Nephron (organoid): ENCODE measurements at regions not wholly inside any gene's neighbourhood (a gene's known extent, or its start where the extent isn't known, plus 50 kb on each side); places are given as distances from the start of the nearest gene placed in this dataset.

Experiments
- H3K27ac Mint-ChIP-seq, 3 experiments: 2 replicates each; pipeline ENCODE4 v1.8.0; 2020; ENCODE audit warnings: mixed read lengths in 3 of 3, mild to moderate bottlenecking in 2 of 3, moderate library complexity in 1 of 3
- H3K27me3 Mint-ChIP-seq: 2 replicates; pipeline ENCODE4 v1.8.0; 2021; ENCODE audit warnings: low read depth, mild to moderate bottlenecking, moderate library complexity, mixed read lengths
- H3K36me3 Mint-ChIP-seq: 2 replicates; pipeline ENCODE4 v1.8.0; 2020; ENCODE audit warnings: low read depth, mixed read lengths
- H3K4me1 Mint-ChIP-seq: 2 replicates; pipeline ENCODE4 v1.8.0; 2020; ENCODE audit warnings: mixed read lengths
- H3K4me3 Mint-ChIP-seq, 3 experiments: 2 replicates each; pipeline ENCODE4 v1.8.0; 2020; ENCODE audit warnings: mild to moderate bottlenecking in 3 of 3, mixed read lengths in 3 of 3, moderate library complexity in 2 of 3
- H3K9me3 Mint-ChIP-seq: 2 replicates; pipeline ENCODE4 v1.8.0; 2020; ENCODE audit warnings: mixed read lengths
- TF ChIP-seq, protein P1 (sequence below), 3 experiments: fragments of 200-600 bp; sonication (generic); IDR thresholded peaks; one replicate each; pipeline ENCODE4 v1.5.0; 2021; ENCODE audit warnings: antibody characterized with exemption in 3 of 3; ENCODE audit not compliant: unreplicated experiment in 3 of 3

GRCh38 chr3:73884361-73884760, 259.6 kb upstream of the PDZRN3 start:
- no peaks in the 10 kb centered on the region for H3K36me3 Mint-ChIP-seq
- TF ChIP-seq, protein P1, sequence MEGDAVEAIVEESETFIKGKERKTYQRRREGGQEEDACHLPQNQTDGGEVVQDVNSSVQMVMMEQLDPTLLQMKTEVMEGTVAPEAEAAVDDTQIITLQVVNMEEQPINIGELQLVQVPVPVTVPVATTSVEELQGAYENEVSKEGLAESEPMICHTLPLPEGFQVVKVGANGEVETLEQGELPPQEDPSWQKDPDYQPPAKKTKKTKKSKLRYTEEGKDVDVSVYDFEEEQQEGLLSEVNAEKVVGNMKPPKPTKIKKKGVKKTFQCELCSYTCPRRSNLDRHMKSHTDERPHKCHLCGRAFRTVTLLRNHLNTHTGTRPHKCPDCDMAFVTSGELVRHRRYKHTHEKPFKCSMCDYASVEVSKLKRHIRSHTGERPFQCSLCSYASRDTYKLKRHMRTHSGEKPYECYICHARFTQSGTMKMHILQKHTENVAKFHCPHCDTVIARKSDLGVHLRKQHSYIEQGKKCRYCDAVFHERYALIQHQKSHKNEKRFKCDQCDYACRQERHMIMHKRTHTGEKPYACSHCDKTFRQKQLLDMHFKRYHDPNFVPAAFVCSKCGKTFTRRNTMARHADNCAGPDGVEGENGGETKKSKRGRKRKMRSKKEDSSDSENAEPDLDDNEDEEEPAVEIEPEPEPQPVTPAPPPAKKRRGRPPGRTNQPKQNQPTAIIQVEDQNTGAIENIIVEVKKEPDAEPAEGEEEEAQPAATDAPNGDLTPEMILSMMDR (IDR thresholded peaks at IDR 0.05; ENCODE audit: unreplicated experiment in 3 of 3): no peak
- H3K4me1 Mint-ChIP-seq: peaks cover 16% of the 10 kb centered on the region

GRCh38 chr3:73883497-73883896, 258.8 kb upstream of the PDZRN3 start:
- Mint-ChIP-seq H3K9me3 (no peaks in the 10 kb centered on the region), H3K4me1 (peaks cover 16% of the 10 kb centered on the region), H3K27me3 (no peaks in the 10 kb centered on the region), H3K27ac (no peak overlapping the region), H3K36me3 (no peaks in the 10 kb centered on the region), H3K4me3 (no peak overlapping the region)
- TF ChIP-seq, protein P1 (IDR thresholded peaks at IDR 0.05; ENCODE audit: unreplicated experiment in 3 of 3): no peak

More at GRCh38 chr3:73884361-73884760, 259.6 kb upstream of the PDZRN3 start:
- peak overlapping the region in 2 of 3 experiments; percentile 18 to 51 for H3K27ac Mint-ChIP-seq
- no peaks in the 10 kb centered on the region for H3K9me3 Mint-ChIP-seq
- no peak overlapping the region for H3K4me3 Mint-ChIP-seq
- no peaks in the 10 kb centered on the region for H3K27me3 Mint-ChIP-seq

- Mint-ChIP-seq H3K9me3 (peaks cover 4% of the 10 kb centered on the region), H3K36me3 (no peaks in the 10 kb centered on the region), H3K27ac (no peak overlapping the region), H3K27me3 (no peaks in the 10 kb centered on the region), H3K4me1 (peaks cover 3% of the 10 kb centered on the region), H3K4me3 (no peak overlapping the region)
- TF ChIP-seq, protein P1 (IDR thresholded peaks at IDR 0.05; ENCODE audit: unreplicated experiment in 3 of 3): no peak
Observed at GRCh38 chr3:73874606-73875369, 250.0 kb upstream of the PDZRN3 start.

DNA sequence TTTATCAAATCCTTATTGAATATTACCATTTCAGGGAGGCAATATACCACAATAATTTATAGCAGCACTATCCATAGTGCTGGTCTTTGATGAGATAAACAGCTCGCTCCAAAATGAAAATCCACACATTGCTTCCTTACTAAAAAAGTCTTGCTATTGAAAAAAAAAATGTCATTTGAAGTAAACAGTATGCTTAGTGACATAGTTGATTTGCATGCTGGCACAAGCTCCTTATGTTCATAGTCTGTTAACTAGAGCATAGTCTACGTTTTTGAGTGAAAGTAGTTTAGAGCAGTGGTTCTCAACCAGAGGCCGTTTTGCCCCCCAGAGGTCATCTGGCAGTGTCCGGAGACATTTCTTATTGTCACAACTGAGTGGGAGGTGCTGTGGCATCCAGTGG, 249.4 kb upstream of the PDZRN3 start:
- TF ChIP-seq, protein P1 (IDR thresholded peaks at IDR 0.05; ENCODE audit: unreplicated experiment in 3 of 3): no peak
- no peaks in the 10 kb centered on the region for H3K27me3 Mint-ChIP-seq
- peaks cover 4% of the 10 kb centered on the region for H3K9me3 Mint-ChIP-seq
- peaks cover 5% of the 10 kb centered on the region for H3K4me1 Mint-ChIP-seq
- no peaks in the 10 kb centered on the region for H3K36me3 Mint-ChIP-seq
- no peak overlapping the region for H3K27ac Mint-ChIP-seq
- H3K4me3 Mint-ChIP-seq: no peak overlapping the region

GRCh38 chr3:73868688-73869315, 244.1 kb upstream of the PDZRN3 start:
- no peaks in the 10 kb centered on the region for H3K36me3 Mint-ChIP-seq

More at GRCh38 chr3:73868688-73869315, 244.1 kb upstream of the PDZRN3 start:
- peaks cover 11% of the 10 kb centered on the region for H3K4me1 Mint-ChIP-seq
- no peak overlapping the region for H3K27ac Mint-ChIP-seq
- no peaks in the 10 kb centered on the region for H3K27me3 Mint-ChIP-seq
- H3K4me3 Mint-ChIP-seq: no peak overlapping the region
- H3K9me3 Mint-ChIP-seq: no peaks in the 10 kb centered on the region
- TF ChIP-seq, protein P1 (IDR thresholded peaks at IDR 0.05; ENCODE audit: unreplicated experiment in 3 of 3): peak; percentile 54 to 79 (median 66)
